ENCODE measurements at regions not wholly inside any gene's neighbourhood (a gene's known extent, or its start where the extent isn't known, plus 50 kb on each side); places are given as distances from the start of the nearest gene placed in this dataset.

DNA sequence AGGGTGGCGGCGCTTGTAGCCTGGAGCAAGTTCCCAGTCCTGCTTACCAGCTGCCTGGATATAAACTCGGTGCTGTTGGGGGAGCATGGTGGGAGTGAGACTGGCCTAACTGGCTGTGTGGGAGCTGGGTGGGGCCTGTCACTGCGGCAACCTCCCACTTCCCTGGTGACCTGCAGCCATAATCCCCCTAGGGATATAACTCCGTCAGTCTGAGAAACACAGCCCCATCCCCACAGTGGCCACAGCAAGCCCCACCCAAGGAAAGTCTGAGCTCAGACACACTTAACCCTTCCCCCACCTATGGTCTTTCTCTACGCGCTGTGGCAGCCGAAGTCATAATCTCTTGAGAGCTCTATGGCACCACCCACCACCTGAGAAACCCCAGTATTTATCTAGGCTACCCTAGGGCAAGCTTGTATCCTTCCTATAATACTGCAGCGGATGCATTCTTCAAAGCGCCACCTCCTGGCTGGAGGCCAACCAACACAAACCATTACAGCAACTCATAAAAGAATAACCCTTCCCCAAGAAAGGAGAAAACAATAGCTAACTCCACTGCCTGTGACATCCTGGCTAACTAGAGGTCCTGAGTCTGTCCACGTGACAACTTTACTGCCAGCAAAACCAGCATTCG is 57.4 kb downstream of the ZNF648 start:
- intact Hi-C loops (cut with micrococcal nuclease): no loop called here
- Mint-ChIP-seq H3K9me3 (peaks cover 11% of the 10 kb centered on the region), H3K27me3 (peaks cover 19% of the 10 kb centered on the region), H3K4me1 (ENCODE audit: low read depth) (no peaks in the 10 kb centered on the region), H3K27ac (no peak overlapping the region), H3K36me3 (peaks cover 3% of the 10 kb centered on the region), H3K4me3 (no peak overlapping the region)
- no peak for DNase-seq
- CTCF ChIA-PET: interaction anchor here (1.5 kb wide), 1 partner anchor 77 kb away, joined by 3 read pairs; no protein-coding TSS in a partner anchor
- POLR2A ChIA-PET: no interaction called here

DNA sequence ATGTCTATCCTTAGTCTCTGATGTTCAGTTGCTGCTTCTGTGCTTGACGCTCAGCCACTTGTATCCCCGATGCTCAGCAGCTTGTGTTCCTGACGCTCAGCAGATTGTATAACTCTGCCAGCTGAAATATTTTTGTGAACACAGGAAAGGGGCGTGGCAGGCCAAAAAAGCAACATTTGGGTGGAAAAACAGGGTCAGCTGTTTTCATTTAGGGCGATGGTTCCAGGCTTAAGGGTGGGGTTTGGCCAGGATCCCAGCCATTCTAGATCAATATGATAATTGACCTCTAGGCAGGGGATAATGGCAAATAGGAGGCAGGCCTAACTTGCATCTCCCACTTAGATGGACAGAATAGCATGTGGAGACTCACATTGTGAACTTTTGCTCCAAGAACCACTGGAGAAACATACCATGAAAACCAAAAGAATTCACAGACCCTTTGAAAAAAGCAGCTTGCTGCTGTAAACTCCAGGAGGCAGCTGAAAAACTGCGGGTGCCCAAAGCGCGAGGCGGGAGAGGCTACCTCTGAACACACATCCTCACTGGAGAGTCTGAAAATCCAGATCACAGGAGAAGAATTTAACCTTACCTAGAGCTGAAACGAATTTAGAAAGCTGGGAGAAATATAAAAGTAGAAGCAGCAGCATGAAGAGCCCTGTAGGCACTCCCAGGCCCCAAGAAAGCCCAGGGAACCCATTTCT is 58.3 kb downstream of the ZNF648 start:
- Mint-ChIP-seq H3K9me3 (peaks cover 11% of the 10 kb centered on the region), H3K4me1 (ENCODE audit: low read depth) (no peaks in the 10 kb centered on the region), H3K27me3 (peaks cover 15% of the 10 kb centered on the region), H3K27ac (no peak overlapping the region), H3K4me3 (no peak overlapping the region), H3K36me3 (peaks cover 2% of the 10 kb centered on the region)
- CTCF ChIA-PET: no interaction called here
- POLR2A ChIA-PET: no interaction called here
- DNase-seq: no peak
- intact Hi-C loops (cut with micrococcal nuclease): no loop called here

- Mint-ChIP-seq H3K36me3 (peaks cover 2% of the 10 kb centered on the region), H3K27me3 (peaks cover 10% of the 10 kb centered on the region), H3K27ac (no peak overlapping the region), H3K9me3 (peaks cover 11% of the 10 kb centered on the region), H3K4me1 (ENCODE audit: low read depth) (no peaks in the 10 kb centered on the region), H3K4me3 (no peak overlapping the region)
- intact Hi-C loops (cut with micrococcal nuclease): no loop called here
- DNase-seq: no peak
- ChIA-PET CTCF (interaction anchor here (0.9 kb wide), 1 partner anchor 52 kb away, joined by 4 read pairs; no protein-coding TSS in a partner anchor), POLR2A (no interaction called here)
Observed at GRCh38 chr1:182002570-182002969, 58.9 kb downstream of the ZNF648 start.

- no peak for DNase-seq
- CTCF ChIA-PET: interaction anchor here (0.7 kb wide), 1 partner anchor 33 kb away, joined by 4 read pairs; no protein-coding TSS in a partner anchor
- H3K9me3 Mint-ChIP-seq: no peaks in the 10 kb centered on the region
- POLR2A ChIA-PET: no interaction called here
- H3K27me3 Mint-ChIP-seq: peaks cover 16% of the 10 kb centered on the region
- no peaks in the 10 kb centered on the region for H3K36me3 Mint-ChIP-seq
- H3K4me3 Mint-ChIP-seq: no peak overlapping the region
- no peak overlapping the region for H3K27ac Mint-ChIP-seq
- no peaks in the 10 kb centered on the region for H3K4me1 Mint-ChIP-seq (ENCODE audit: low read depth)
- intact Hi-C loops (cut with micrococcal nuclease): no loop called here
Observed at GRCh38 chr1:181998858-181999257, 62.7 kb downstream of the ZNF648 start.

GRCh38 chr1:181992072-181992471 is 69.4 kb downstream of the ZNF648 start:
- Mint-ChIP-seq H3K36me3 (no peaks in the 10 kb centered on the region), H3K27me3 (peaks cover 14% of the 10 kb centered on the region), H3K4me3 (no peak overlapping the region), H3K27ac (no peak overlapping the region), H3K9me3 (no peaks in the 10 kb centered on the region), H3K4me1 (ENCODE audit: low read depth) (no peaks in the 10 kb centered on the region)
- POLR2A ChIA-PET: interaction anchor here (0.9 kb wide), 1 partner anchor 415 kb away, joined by 3 read pairs; no protein-coding TSS in a partner anchor
- no peak for DNase-seq
- CTCF ChIA-PET: no interaction called here
- intact Hi-C loops (cut with micrococcal nuclease): no loop called here

- Mint-ChIP-seq H3K4me1 (ENCODE audit: low read depth) (no peaks in the 10 kb centered on the region), H3K27me3 (peaks cover 14% of the 10 kb centered on the region), H3K9me3 (no peaks in the 10 kb centered on the region), H3K36me3 (no peaks in the 10 kb centered on the region), H3K4me3 (no peak overlapping the region), H3K27ac (no peak overlapping the region)
- CTCF ChIA-PET: no interaction called here
- intact Hi-C loops (cut with micrococcal nuclease): no loop called here
- POLR2A ChIA-PET: no interaction called here
- DNase-seq: no peak
Observed at GRCh38 chr1:181990728-181991127, 70.8 kb downstream of the ZNF648 start.

GRCh38 chr1:181989261-181989920 is 72.1 kb downstream of the ZNF648 start:
- ChIA-PET POLR2A (no interaction called here), CTCF (no interaction called here)

GRCh38 chr1:181987996-181988395 is 73.5 kb downstream of the ZNF648 start:
- Mint-ChIP-seq H3K27ac (no peak overlapping the region), H3K27me3 (peaks cover 11% of the 10 kb centered on the region), H3K4me3 (no peak overlapping the region), H3K4me1 (ENCODE audit: low read depth) (no peaks in the 10 kb centered on the region), H3K9me3 (no peaks in the 10 kb centered on the region), H3K36me3 (no peaks in the 10 kb centered on the region)
- ChIA-PET CTCF (no interaction called here), POLR2A (no interaction called here)
- DNase-seq: no peak
- intact Hi-C loops (cut with micrococcal nuclease): no loop called here

More at GRCh38 chr1:181989261-181989920, 72.1 kb downstream of the ZNF648 start:
- H3K9me3 Mint-ChIP-seq: no peaks in the 10 kb centered on the region
- peaks cover 11% of the 10 kb centered on the region for H3K27me3 Mint-ChIP-seq
- H3K4me1 Mint-ChIP-seq (ENCODE audit: low read depth): no peaks in the 10 kb centered on the region
- intact Hi-C loops (cut with micrococcal nuclease): no loop called here
- no peaks in the 10 kb centered on the region for H3K36me3 Mint-ChIP-seq
- no peak overlapping the region for H3K27ac Mint-ChIP-seq
- no peak for DNase-seq
- H3K4me3 Mint-ChIP-seq: no peak overlapping the region

GRCh38 chr1:181987334-181987895 is 74.1 kb downstream of the ZNF648 start:
- intact Hi-C loops (cut with micrococcal nuclease): no loop called here
- Mint-ChIP-seq H3K9me3 (no peaks in the 10 kb centered on the region), H3K4me3 (no peak overlapping the region), H3K4me1 (ENCODE audit: low read depth) (no peaks in the 10 kb centered on the region), H3K27ac (no peak overlapping the region), H3K27me3 (peaks cover 11% of the 10 kb centered on the region), H3K36me3 (no peaks in the 10 kb centered on the region)
- CTCF ChIA-PET: no interaction called here
- POLR2A ChIA-PET: no interaction called here
- no peak for DNase-seq

DNA sequence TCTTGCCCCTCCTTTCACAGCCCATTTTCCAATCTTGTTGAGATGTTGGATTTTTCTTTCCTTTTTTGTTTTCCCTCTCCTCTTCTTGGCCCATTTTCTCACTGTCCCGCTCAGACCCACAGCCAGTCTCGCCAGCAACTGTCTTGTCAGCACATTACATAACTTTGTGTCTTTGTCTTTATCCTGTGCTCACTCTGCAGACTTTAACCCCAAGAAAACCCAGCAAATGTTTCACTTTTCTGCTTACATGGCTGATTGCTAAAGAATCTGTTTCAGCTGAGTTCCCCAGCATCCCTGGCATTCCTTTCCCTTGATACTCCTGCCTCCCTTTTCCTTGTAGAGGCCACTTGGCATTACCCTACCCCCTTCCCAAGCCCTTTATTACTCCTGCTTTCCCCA is 74.6 kb downstream of the ZNF648 start:
- peaks cover 7% of the 10 kb centered on the region for H3K27me3 Mint-ChIP-seq
- no peaks in the 10 kb centered on the region for H3K36me3 Mint-ChIP-seq
- intact Hi-C loops (cut with micrococcal nuclease): no loop called here
- H3K27ac Mint-ChIP-seq: no peak overlapping the region
- no peaks in the 10 kb centered on the region for H3K4me1 Mint-ChIP-seq (ENCODE audit: low read depth)
- DNase-seq: no peak
- POLR2A ChIA-PET: no interaction called here
- CTCF ChIA-PET: no interaction called here
- no peak overlapping the region for H3K4me3 Mint-ChIP-seq
- H3K9me3 Mint-ChIP-seq: no peaks in the 10 kb centered on the region

DNA sequence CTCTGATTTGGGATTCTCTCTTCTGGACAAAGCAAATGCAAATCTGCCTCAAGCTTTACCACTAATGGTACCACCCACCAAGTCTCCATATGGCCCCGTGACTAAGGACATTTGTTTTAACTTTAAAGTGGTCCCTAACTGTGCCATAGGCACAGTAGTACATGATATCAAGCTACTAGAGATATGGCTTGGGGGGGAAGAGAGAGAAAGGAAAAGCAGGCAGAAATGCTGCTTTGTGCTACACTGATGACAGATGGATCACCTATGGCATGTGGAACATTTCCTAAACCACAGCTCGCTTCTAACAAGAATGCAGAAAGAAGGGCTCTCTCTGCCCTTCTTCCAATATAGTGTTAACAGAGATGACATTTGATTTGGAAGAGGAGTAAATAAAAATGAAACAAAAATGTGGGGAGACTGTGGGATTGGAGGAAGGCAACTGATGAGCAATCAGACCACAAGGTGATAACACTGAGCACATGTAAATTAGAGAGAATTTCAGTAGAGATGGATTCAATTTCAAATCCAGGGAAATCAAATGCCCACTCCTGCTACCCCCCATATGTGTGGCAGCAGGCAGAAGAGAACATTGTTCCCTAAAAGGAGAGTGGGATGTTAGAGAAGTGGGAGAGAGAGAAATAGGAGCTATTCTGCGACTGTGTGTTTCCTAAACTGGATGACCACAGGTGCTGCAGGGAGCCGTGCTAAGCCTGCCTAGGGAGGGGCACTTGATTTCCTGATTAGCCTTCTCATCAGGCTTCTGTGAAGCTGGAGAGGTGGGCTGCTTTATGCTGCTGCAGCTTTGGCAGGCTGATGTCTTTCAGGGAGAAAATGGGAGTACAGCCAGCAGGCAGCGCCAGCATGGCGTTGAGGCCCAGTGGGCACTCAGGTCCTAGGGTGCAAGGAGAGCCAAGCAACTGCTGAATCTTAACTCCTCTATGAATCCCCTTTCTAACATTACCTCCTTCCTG is 75.3 kb downstream of the ZNF648 start:
- Mint-ChIP-seq H3K27ac (no peak overlapping the region), H3K27me3 (peaks cover 7% of the 10 kb centered on the region), H3K4me1 (ENCODE audit: low read depth) (no peaks in the 10 kb centered on the region), H3K9me3 (no peaks in the 10 kb centered on the region), H3K36me3 (no peaks in the 10 kb centered on the region), H3K4me3 (no peak overlapping the region)
- ChIA-PET POLR2A (no interaction called here), CTCF (no interaction called here)
- no peak for DNase-seq
- intact Hi-C loops (cut with micrococcal nuclease): no loop called here

DNA sequence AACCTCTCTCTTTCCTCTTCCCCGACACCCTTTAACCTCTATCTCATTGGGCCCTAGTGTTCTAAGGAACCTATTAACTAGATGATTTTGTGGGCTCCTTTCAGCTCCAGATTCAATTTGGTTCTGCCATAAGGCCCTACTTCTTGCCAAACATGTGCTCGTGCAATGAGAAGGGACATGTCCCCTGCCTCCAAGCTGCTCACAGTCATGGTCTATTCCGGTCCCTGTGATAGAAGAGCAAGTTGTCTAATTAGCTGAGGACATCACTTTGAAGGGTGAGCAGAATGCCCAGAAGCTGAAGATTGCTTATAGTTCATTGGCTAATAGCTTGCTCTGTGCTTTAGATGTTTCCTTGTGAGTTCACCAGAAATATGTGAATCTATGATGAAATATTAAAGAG is 76.2 kb downstream of the ZNF648 start:
- DNase-seq: no peak
- no peaks in the 10 kb centered on the region for H3K9me3 Mint-ChIP-seq
- CTCF ChIA-PET: no interaction called here
- peaks cover 5% of the 10 kb centered on the region for H3K27me3 Mint-ChIP-seq
- intact Hi-C loops (cut with micrococcal nuclease): no loop called here
- H3K36me3 Mint-ChIP-seq: no peaks in the 10 kb centered on the region
- no peak overlapping the region for H3K4me3 Mint-ChIP-seq
- no peaks in the 10 kb centered on the region for H3K4me1 Mint-ChIP-seq (ENCODE audit: low read depth)
- H3K27ac Mint-ChIP-seq: no peak overlapping the region
- POLR2A ChIA-PET: no interaction called here
